ENCODE measurements at regions not wholly inside any gene's neighbourhood (a gene's known extent, or its start where the extent isn't known, plus 50 kb on each side); places are given as distances from the start of the nearest gene placed in this dataset.

- TF ChIP-seq CTCF (IDR thresholded peaks at IDR 0.05) (no peak), POLR2A (IDR thresholded peaks at IDR 0.05) (no peak)
Observed at GRCh38 chr6:40219799-40220198, 285.5 kb upstream of the MOCS1 start.

Measured in lower leg skin (tissue), 3 donors.